Loucy (cell line): ENCODE measurements at regions not wholly inside any gene's neighbourhood (a gene's known extent, or its start where the extent isn't known, plus 50 kb on each side); places are given as distances from the start of the nearest gene placed in this dataset.

ENCODE experiments used
- H2AFZ ChIP-seq: fragments of 200-600 bp; sonication (generic); 2 replicates; pipeline ENCODE4 v1.6.0; 2016; ENCODE audit warnings: antibody characterized with exemption, mild to moderate bottlenecking, low read length, moderate library complexity
- H3F3A ChIP-seq: fragments of 200-600 bp; 2 replicates; pipeline ENCODE4 v1.6.0; 2016; ENCODE audit warnings: antibody characterized with exemption, low read depth, mild to moderate bottlenecking
- H3K27me3 ChIP-seq: fragments of 200-600 bp; sonication (generic); 2 replicates; pipeline ENCODE4 v1.6.1; 2014; ENCODE audit warnings: low read length, mild to moderate bottlenecking; ENCODE audit not compliant: insufficient read depth, poor library complexity, severe bottlenecking
- H3K36me3 ChIP-seq: fragments of 200-600 bp; sonication (generic); 2 replicates; pipeline ENCODE4 v1.6.1; 2016; ENCODE audit warnings: low read length; ENCODE audit not compliant: insufficient read depth
- H3K4me1 ChIP-seq: fragments of 200-600 bp; sonication (generic); 2 replicates; pipeline ENCODE4 v1.5.1; 2014; ENCODE audit warnings: low read length, mild to moderate bottlenecking; ENCODE audit not compliant: insufficient read depth, poor library complexity, severe bottlenecking
- H3K4me2 ChIP-seq: fragments of 200-600 bp; sonication (generic); 2 replicates; pipeline ENCODE4 v1.6.0; 2014; ENCODE audit warnings: antibody characterized with exemption, low read length, low read depth, mild to moderate bottlenecking; ENCODE audit not compliant: poor library complexity, severe bottlenecking
- H3K4me3 ChIP-seq: fragments of 200-600 bp; sonication (generic); 2 replicates; pipeline ENCODE4 v1.5.1; 2014; ENCODE audit warnings: low read length, mild to moderate bottlenecking, mixed read lengths; ENCODE audit not compliant: poor library complexity, severe bottlenecking
- H3K79me2 ChIP-seq: fragments of 200-600 bp; sonication (generic); 2 replicates; pipeline ENCODE4 v1.6.1; 2014; ENCODE audit warnings: low read length; ENCODE audit not compliant: insufficient read depth
- H3K9ac ChIP-seq: fragments of 200-600 bp; sonication (generic); 2 replicates; pipeline ENCODE4 v1.6.0; 2014; ENCODE audit warnings: mild to moderate bottlenecking, low read depth, low read length, moderate library complexity; ENCODE audit not compliant: poor library complexity, severe bottlenecking
- H3K9me2 ChIP-seq: fragments of 200-600 bp; sonication (generic); replicated peaks from 2 replicates; pipeline ENCODE4 v1.6.1; 2016; ENCODE audit warnings: low read depth, low read length, mixed read lengths
- H3K9me3 ChIP-seq: fragments of 200-600 bp; sonication (generic); 2 replicates; pipeline ENCODE4 v1.6.1; 2014; ENCODE audit warnings: mild to moderate bottlenecking, antibody characterized with exemption, low read length, low read depth; ENCODE audit not compliant: insufficient read depth
- H4K20me1 ChIP-seq: fragments of 200-600 bp; sonication (generic); 2 replicates; pipeline ENCODE4 v1.6.0; 2014; ENCODE audit warnings: antibody characterized with exemption, low read length, mild to moderate bottlenecking; ENCODE audit not compliant: insufficient read depth, poor library complexity, severe bottlenecking
- CTCF ChIP-seq: fragments of 200-600 bp; sonication (generic); conservative IDR thresholded peaks from 2 replicates; pipeline ENCODE4 v1.5.1; 2014; ENCODE audit warnings: mild to moderate bottlenecking, antibody characterized with exemption, low read length
- EZH2phosphoT487 ChIP-seq: fragments of 200-600 bp; IDR thresholded peaks from 2 replicates; pipeline ENCODE4 v1.6.1; 2018; ENCODE audit warnings: antibody characterized with exemption, mild to moderate bottlenecking, moderate library complexity, borderline replicate concordance

GRCh38 chr18:78402966-78403365 lies 576.7 kb upstream of the SALL3 start:
- no peaks in the 10 kb centered on the region for H3F3A ChIP-seq
- H3K9me3 ChIP-seq = no peaks in the 10 kb centered on the region
- no peak overlapping the region for H3K9ac ChIP-seq
- no peaks in the 10 kb centered on the region for H3K36me3 ChIP-seq
- H3K79me2 ChIP-seq = no peaks in the 10 kb centered on the region
- no peaks in the 10 kb centered on the region for H4K20me1 ChIP-seq
- H3K4me1 ChIP-seq = peaks cover 9% of the 10 kb centered on the region
- H2AFZ ChIP-seq = no peak overlapping the region
- H3K9me2 ChIP-seq = no peaks in the 10 kb centered on the region
- H3K4me3 ChIP-seq = no peak overlapping the region
- no peaks in the 10 kb centered on the region for H3K27me3 ChIP-seq
- TF ChIP-seq EZH2phosphoT487 = no peak
- TF ChIP-seq CTCF = no peak
- no peak overlapping the region for H3K4me2 ChIP-seq

- H3K27me3 ChIP-seq = no peaks in the 10 kb centered on the region
- H3K4me1 ChIP-seq = peaks cover 9% of the 10 kb centered on the region
- H3K9me3 ChIP-seq = no peaks in the 10 kb centered on the region
- H3K9ac ChIP-seq = no peak overlapping the region
- H3K9me2 ChIP-seq = no peaks in the 10 kb centered on the region
- no peaks in the 10 kb centered on the region for H3F3A ChIP-seq
- H4K20me1 ChIP-seq = no peaks in the 10 kb centered on the region
- no peak for TF ChIP-seq CTCF
- no peak for TF ChIP-seq EZH2phosphoT487
- H3K79me2 ChIP-seq = no peaks in the 10 kb centered on the region
- no peaks in the 10 kb centered on the region for H3K36me3 ChIP-seq
- H2AFZ ChIP-seq = no peak overlapping the region
- H3K4me3 ChIP-seq = no peak overlapping the region
- no peak overlapping the region for H3K4me2 ChIP-seq
These were observed 576.2 kb upstream of the SALL3 start for GRCh38 chr18:78403371-78403770.

DNA sequence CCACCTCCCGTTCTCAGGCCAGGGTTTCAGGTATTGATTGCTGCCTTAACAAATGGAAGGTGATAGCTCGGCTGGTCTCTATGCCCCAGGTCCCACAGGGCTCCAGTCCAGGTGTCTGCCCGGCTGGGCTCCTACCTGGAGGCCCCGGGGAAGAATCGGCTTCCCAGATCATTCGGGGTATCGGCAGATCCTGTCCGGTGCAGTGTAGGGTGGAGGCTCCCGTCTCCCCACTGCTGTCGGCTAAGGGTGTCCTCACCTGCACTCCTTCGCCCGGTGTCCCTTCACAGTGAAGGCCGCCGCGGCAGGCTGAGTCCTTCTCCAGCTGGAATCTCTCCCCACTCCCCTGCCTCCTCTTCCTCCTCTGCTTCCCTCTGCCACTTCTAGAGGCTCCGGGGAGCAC lies 573.9 kb upstream of the SALL3 start:
- Histone ChIP-seq H3F3A (no peaks in the 10 kb centered on the region), H2AFZ (no peak overlapping the region), H3K9me2 (no peaks in the 10 kb centered on the region), H3K27me3 (no peaks in the 10 kb centered on the region), H4K20me1 (no peaks in the 10 kb centered on the region), H3K79me2 (no peaks in the 10 kb centered on the region), H3K4me3 (no peak overlapping the region), H3K4me2 (no peak overlapping the region), H3K4me1 (peaks cover 9% of the 10 kb centered on the region), H3K9me3 (no peaks in the 10 kb centered on the region), H3K9ac (no peak overlapping the region), H3K36me3 (no peaks in the 10 kb centered on the region)
- TF ChIP-seq CTCF (no peak), EZH2phosphoT487 (no peak)
